GM12892 (cell line): ENCODE measurements at regions not wholly inside any gene's neighbourhood (a gene's known extent, or its start where the extent isn't known, plus 50 kb on each side); places are given as distances from the start of the nearest gene placed in this dataset.

Source experiments
- POLR2A ChIP-seq: IDR thresholded peaks from 2 replicates; pipeline ENCODE4 v1.6.1; 2011; ENCODE audit warnings: low read depth, low read length, control low read depth
- POLR2AphosphoS5 ChIP-seq: IDR thresholded peaks from 2 replicates; pipeline ENCODE4 v1.6.1; 2011; ENCODE audit warnings: low read depth, low read length, control low read depth

- TF ChIP-seq POLR2AphosphoS5, result no peak
- no peak for TF ChIP-seq POLR2A
Measured at GRCh38 chr6:134482593-134483270, 164.8 kb upstream of the SGK1 start.
